ENCODE measurements at regions not wholly inside any gene's neighbourhood (a gene's known extent, or its start where the extent isn't known, plus 50 kb on each side); places are given as distances from the start of the nearest gene placed in this dataset.
"Not testable (repeated sequence)": the region's sequence is repeated elsewhere in the genome, so short reads cannot be mapped to it uniquely, and the experiment has no call there.

- not testable (repeated sequence) for FAIRE-seq
- DNase-seq (ENCODE audit: low spot score) = peak; percentile 34
Observed at GRCh38 chr14:106011631-106012360, 485.4 kb downstream of the TMEM121 start.

- FAIRE-seq = not testable (repeated sequence)
Observed at GRCh38 chr14:106012361-106012725, 486.0 kb downstream of the TMEM121 start.

GRCh38 chr14:106013879-106014376 is 487.5 kb downstream of the TMEM121 start:
- DNase-seq (ENCODE audit: low spot score) (no peak), FAIRE-seq (no peak)

More at GRCh38 chr14:106012361-106012725, 486.0 kb downstream of the TMEM121 start:
- not testable (repeated sequence) for DNase-seq (ENCODE audit: low spot score)

GRCh38 chr14:106017952-106018351 is 491.6 kb downstream of the TMEM121 start:
- FAIRE-seq; DNase-seq (ENCODE audit: low spot score): not testable (repeated sequence)

GRCh38 chr14:106021832-106022231 is 495.4 kb downstream of the TMEM121 start:
- FAIRE-seq = no peak
- DNase-seq (ENCODE audit: low spot score) = no peak

- not testable (repeated sequence) for FAIRE-seq
- DNase-seq (ENCODE audit: low spot score) = peak; percentile 6
Observed at GRCh38 chr14:106022648-106023047, 496.3 kb downstream of the TMEM121 start.

GRCh38 chr14:106023411-106023810 is 497.0 kb downstream of the TMEM121 start:
- FAIRE-seq (no peak), DNase-seq (ENCODE audit: low spot score) (no peak)

- no peak for DNase-seq (ENCODE audit: low spot score)
- no peak for FAIRE-seq
Observed at GRCh38 chr14:106024983-106025604, 498.7 kb downstream of the TMEM121 start.

GRCh38 chr14:106026026-106026425 is 499.6 kb downstream of the TMEM121 start:
- DNase-seq (ENCODE audit: low spot score) (no peak), FAIRE-seq (no peak)

GRCh38 chr14:106027759-106028158 is 501.4 kb downstream of the TMEM121 start:
- not testable (repeated sequence) for DNase-seq (ENCODE audit: low spot score); FAIRE-seq

- DNase-seq (ENCODE audit: low spot score) (no peak), FAIRE-seq (no peak)
Observed at GRCh38 chr14:106029959-106030358, 503.6 kb downstream of the TMEM121 start.

GRCh38 chr14:106037380-106037779 is 511.0 kb downstream of the TMEM121 start:
- FAIRE-seq (no peak), DNase-seq (ENCODE audit: low spot score) (no peak)

GRCh38 chr14:106038263-106038662 is 511.9 kb downstream of the TMEM121 start:
- no peak for DNase-seq (ENCODE audit: low spot score)
- no peak for FAIRE-seq

- DNase-seq (ENCODE audit: low spot score) = no peak
- FAIRE-seq = no peak
Observed at GRCh38 chr14:106039400-106039799, 513.0 kb downstream of the TMEM121 start.

- DNase-seq (ENCODE audit: low spot score) (no peak), FAIRE-seq (no peak)
Observed at GRCh38 chr14:106044515-106044914, 518.1 kb downstream of the TMEM121 start.

GRCh38 chr14:106044949-106045596 is 518.7 kb downstream of the TMEM121 start:
- no peak for FAIRE-seq
- peak; percentile 3 for DNase-seq (ENCODE audit: low spot score)

- no peak for FAIRE-seq
- no peak for DNase-seq (ENCODE audit: low spot score)
Observed at GRCh38 chr14:106051796-106052195, 525.4 kb downstream of the TMEM121 start.

- FAIRE-seq (no peak), DNase-seq (ENCODE audit: low spot score) (no peak)
Observed at GRCh38 chr14:106055289-106055688, 528.9 kb downstream of the TMEM121 start.

- FAIRE-seq (no peak), DNase-seq (ENCODE audit: low spot score) (no peak)
Observed at GRCh38 chr14:106058342-106058741, 532.0 kb downstream of the TMEM121 start.

- DNase-seq (ENCODE audit: low spot score) = no peak
- FAIRE-seq = no peak
Observed at GRCh38 chr14:106060276-106060975, 534.0 kb downstream of the TMEM121 start.

GRCh38 chr14:106061877-106062500 is 535.6 kb downstream of the TMEM121 start:
- FAIRE-seq = not testable (repeated sequence)

More at GRCh38 chr14:106061877-106062500, 535.6 kb downstream of the TMEM121 start:
- DNase-seq (ENCODE audit: low spot score) = not testable (repeated sequence)

Data from urothelium cell line (cell line).